ENCODE measurements at regions not wholly inside any gene's neighbourhood (a gene's known extent, or its start where the extent isn't known, plus 50 kb on each side); places are given as distances from the start of the nearest gene placed in this dataset.
"Not testable (repeated sequence)": the region's sequence is repeated elsewhere in the genome, so short reads cannot be mapped to it uniquely, and the experiment has no call there.

DNA sequence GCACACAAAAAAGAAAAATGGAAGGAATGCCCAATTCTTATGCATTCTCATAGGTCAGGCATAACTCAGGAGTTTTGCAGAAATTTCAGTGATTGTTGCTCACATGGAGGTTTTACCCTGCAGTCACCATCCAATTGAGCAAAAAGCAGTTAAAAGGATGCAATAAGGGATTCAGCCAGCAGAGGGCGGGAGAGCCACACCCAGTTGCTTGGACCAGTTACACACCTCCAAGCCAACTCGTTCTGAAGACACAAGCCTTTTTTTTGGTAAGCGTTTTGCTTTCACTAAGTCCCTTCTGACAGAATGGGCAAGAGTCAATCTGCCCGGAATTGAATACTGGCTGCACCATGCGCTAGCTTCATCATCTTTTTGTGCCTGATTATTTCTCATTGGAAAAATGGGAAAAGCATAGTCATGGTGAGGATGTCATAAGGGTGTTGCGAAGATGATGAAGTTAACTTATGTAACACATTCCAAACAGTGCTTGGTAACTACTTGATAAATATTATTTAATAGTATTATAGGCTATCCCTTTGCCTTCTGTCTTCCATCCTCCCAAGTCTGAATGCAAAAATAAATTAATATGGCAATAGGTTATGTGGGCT lies 154.4 kb upstream of the SGO1 start:
- peak; percentile 44 for DNase-seq (ENCODE audit: low read depth in 2 of 2)

DNA sequence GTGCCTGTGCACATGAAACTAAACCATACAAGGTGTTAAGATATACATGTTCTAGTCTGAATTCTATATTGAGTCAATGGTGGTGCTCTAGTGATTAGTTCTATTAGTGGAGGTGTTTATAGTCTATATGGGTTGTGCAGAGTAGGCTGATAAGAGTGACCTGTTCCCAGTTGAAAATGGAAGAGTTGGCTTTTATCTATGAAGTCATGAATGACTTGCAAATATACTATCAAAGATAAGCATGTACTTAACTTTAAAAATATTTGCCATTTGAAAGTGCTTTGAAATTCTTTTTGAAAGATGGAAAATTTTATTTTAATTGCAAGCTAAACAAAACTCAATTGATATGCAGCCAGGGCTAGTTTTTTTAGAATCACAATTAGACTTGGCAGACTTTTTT lies 150.6 kb upstream of the SGO1 start:
- DNase-seq (ENCODE audit: low read depth in 2 of 2) = no peak

DNA sequence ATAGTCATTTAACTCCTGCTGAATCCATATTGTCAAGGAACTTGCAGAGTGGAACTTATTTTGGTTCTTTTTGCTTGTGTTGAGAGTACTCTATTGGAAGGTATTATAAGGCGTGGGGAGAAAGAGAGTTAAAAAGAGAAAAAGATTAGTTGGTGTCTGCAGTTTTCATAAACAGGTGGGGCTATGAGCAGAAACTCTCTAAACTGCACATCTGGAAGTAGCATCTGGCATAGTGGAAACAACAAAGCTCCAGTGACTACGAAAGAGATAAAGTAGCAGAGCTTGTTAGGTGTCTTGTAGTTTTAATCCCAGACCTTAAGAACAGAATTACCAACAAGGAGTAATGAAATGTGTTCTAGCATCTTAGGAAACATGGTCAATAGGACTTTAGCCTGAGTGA lies 148.8 kb upstream of the SGO1 start:
- DNase-seq (ENCODE audit: low read depth in 2 of 2) = no peak

GRCh38 chr3:20327889-20328288 lies 141.9 kb upstream of the SGO1 start:
- no peak for DNase-seq (ENCODE audit: low read depth in 2 of 2)

DNA sequence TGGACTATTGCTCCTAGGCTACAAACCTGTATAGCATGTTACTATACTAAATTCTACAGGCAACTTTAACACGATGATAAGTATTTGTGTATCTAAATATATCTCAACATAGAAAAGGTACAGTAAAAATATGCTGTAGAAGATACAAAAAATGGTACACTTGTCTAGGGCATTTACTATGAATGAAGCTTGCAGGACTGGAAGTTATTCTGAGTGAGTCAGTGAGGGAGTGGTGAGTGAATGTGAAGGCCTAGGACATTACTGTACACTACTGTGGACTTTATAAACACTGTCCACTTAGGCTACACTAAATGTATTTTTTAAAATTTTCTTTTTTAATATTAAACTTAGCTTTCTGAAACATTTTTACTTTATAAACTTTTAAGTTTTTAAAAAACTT lies 140.5 kb upstream of the SGO1 start:
- DNase-seq (ENCODE audit: low read depth in 2 of 2) = no peak

DNA sequence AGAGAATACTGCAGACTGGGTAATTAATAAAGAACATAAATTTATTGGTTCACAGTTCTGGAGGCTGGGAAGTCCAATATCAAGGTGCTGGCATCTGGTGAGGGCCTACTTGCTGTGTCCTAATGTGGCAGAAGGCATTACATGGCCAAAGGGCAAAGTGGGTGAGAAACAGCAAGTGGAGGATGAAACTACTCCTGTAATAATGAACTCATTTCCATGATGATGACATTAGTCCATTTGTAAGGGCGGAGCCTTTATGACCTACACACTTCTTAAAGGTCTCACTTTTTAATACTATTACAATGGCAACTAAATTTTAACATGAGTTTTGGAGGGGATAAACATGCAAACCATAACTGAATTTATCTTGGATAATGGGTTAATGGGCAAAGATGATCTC lies 139.6 kb upstream of the SGO1 start:
- no peak for DNase-seq (ENCODE audit: low read depth in 2 of 2)

DNA sequence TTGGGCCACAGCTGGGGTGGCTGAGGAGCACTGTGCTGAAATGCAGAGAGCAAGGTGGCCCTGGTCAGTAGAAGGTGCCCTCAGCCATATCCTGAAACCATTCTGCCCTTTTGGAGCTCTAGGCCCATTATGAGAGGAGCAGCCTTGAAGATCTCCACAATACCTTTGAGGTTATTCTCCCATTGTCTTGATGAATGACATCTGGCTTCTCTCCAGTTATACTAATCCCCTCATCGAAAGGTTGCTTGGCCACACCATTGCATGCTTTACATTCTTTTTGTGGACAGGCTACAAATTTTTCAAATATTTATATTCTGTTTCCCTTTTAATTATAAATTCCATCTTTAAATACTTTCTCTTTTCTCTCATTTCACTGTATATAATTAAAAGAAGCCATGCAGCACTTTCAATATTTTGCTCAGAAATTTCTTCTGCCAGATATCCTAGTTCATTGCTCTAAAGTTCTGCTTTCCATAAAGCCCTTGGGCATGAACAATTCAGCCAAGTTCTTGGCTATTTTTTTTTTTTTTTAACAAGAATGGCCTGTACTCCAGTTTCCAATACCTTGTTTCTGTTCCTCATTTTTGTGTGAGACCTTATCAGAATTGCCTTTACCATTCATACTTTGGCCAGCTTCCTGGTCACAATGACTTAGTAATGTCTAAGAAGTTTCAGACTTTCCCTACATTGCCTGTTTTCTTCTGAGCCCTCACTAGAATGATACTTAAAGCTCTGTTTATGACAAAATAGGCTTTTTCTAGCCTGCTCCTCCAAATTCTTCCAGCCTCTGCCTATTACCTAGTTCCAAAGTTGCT lies 138.9 kb upstream of the SGO1 start:
- DNase-seq (ENCODE audit: low read depth in 2 of 2) = no peak

GRCh38 chr3:20323307-20323927 lies 137.4 kb upstream of the SGO1 start:
- DNase-seq (ENCODE audit: low read depth in 2 of 2) = no peak

- no peak for DNase-seq (ENCODE audit: low read depth in 2 of 2)
Measured at GRCh38 chr3:20322085-20322484, 136.1 kb upstream of the SGO1 start.

- DNase-seq (ENCODE audit: low read depth in 2 of 2) = no peak
Measured at GRCh38 chr3:20321391-20322047, 135.5 kb upstream of the SGO1 start.

DNA sequence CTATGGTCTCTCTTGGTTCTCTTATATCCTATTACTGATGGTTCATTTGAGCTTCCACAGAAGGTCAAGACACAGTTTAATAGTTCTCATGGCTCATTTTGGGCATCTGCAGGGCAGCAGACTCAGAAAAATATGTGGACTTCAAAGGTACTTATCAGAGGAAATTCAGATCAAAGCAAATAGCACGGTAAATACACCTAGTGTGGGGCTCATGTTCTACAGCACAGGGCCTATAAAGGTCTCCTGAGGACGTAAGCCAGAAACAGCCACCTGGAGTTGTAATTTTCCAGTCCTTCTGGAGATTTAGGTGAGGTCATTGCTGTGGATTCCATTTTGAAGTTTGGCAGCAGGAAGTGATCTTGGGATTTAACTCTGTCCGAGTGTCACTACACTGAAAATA lies 134.5 kb upstream of the SGO1 start:
- no peak for DNase-seq (ENCODE audit: low read depth in 2 of 2)

DNA sequence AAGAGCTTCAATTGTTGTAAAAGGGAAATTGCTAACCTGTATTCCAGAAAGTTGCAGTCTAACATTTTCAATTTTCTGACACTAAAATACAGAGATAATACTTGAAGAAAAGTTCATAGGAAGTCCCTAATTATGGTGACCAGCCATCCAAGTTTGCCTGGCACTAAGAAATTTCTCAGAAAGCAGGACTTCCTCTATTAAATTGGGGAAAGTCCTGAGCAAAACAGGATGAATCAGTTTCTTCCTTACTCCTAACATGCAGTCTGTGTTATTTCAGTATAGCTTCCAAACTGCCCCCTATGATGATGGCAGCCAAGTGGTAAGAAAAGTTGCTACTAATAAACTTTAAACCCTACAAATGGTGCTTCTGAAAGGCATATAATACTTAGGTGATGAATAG lies 133.5 kb upstream of the SGO1 start:
- DNase-seq (ENCODE audit: low read depth in 2 of 2) = no peak

DNA sequence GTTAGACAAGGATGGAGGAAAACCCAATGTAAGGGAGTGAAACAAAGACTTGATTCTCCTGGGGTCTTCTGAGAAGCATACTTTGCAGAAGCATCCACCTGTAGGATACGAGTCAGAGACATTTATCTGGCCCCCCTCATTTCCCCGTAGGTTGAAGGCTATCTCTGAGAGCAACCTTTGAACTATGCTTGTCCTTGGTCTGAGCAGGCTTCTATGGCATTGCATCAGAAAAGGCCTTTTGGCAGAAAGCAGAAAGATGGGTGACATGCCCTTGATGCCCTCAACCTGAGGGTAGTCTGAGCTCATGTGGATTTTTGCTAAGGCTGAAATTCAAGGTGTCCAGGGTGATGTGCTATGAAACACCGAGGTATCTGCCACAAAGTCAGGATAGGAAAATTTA lies 131.6 kb upstream of the SGO1 start:
- no peak for DNase-seq (ENCODE audit: low read depth in 2 of 2)

GRCh38 chr3:20316238-20316637 lies 130.2 kb upstream of the SGO1 start:
- DNase-seq (ENCODE audit: low read depth in 2 of 2) = no peak

DNA sequence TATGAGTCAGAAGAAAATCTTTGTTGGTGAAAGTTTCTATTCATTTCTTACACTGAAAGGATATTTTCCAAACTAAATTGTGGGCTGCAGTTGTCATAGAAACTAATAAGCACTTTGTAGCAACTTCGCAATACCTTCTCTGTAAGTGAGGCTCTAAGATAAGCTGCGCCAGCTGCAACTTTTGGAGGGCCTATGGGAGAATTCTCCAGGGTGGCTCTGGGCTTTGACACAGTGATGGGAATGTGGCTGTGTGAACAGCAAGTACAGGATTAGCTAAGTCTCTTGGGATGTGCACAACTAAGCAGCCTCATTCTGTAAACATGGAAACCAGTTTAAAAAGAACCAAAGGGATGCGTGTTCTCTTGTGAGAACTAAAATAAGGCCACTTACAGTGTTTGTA lies 124.6 kb upstream of the SGO1 start:
- no peak for DNase-seq (ENCODE audit: low read depth in 2 of 2)

DNA sequence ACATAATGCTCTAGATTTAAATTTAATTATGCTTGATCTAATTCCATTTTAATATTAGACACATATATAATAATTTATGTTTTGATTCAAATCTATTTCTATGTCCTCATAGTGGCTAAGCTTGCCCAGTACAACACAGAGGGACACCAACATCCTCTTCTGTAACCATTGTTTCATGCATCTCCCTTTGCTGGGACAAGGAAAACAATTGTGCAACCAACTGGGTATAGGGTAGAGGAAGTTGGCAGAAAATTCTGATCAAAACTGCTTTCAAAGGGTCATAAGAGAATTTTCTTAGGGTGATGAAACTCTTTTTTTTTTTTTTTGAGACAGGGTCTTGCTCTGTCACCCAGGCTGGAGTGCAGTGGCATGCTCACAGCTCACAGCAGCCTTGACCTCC lies 121.4 kb upstream of the SGO1 start:
- no peak for DNase-seq (ENCODE audit: low read depth in 2 of 2)

- no peak for DNase-seq (ENCODE audit: low read depth in 2 of 2)
Measured at GRCh38 chr3:20305647-20306046, 119.6 kb upstream of the SGO1 start.

GRCh38 chr3:20302766-20303165 lies 116.8 kb upstream of the SGO1 start:
- no peak for DNase-seq (ENCODE audit: low read depth in 2 of 2)

DNA sequence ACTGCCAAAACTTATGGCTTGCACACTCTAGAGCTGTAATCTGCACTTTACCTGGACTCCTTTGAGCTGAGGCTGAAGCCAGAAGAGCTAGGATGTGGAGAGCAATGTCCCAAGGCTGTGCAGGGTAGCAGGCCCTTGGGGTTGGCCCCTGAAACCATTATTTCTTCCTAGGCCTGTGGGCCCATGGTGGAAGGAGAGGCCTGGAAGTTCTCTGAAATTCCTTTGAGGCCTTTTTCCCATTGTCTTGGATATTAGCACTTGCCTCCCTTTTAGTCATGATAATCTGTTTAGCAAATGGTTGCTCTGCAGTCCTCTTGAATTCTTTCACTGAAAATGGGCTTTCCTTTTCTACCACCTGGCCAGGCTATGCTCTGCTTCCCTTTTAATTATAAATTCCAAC lies 102.0 kb upstream of the SGO1 start:
- no peak for DNase-seq (ENCODE audit: low read depth in 2 of 2)

DNA sequence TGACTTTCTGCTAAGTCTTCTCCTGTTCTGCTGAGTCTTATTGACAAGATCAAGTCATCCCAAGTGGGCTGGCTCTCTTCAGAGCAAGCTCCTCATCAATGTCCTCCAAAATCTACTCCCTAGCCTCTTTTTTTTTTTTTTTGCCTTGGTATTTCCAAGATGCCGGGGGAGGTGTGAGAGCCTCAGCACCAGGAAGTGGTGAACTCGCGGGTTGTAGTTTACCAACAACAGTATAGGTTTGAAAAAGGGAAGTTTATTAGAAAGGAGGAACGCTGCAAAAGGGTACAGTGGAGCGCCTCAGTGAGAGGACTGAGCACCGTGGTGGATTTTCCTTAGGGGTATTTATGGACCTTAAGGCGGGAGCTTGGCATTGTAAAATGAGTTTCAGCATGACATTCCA lies 94.3 kb upstream of the SGO1 start:
- no peak for DNase-seq (ENCODE audit: low read depth in 2 of 2)

GRCh38 chr3:20265977-20266376 lies 80.0 kb upstream of the SGO1 start:
- not testable (repeated sequence) for DNase-seq (ENCODE audit: low read depth in 2 of 2)

GRCh38 chr3:20264900-20265567 lies 79.0 kb upstream of the SGO1 start:
- DNase-seq (ENCODE audit: low read depth in 2 of 2) = no peak
